HG03460 (cell line): ENCODE measurements at regions not wholly inside any gene's neighbourhood (a gene's known extent, or its start where the extent isn't known, plus 50 kb on each side); places are given as distances from the start of the nearest gene placed in this dataset.

ENCODE experiments used
- ATAC-seq: cut with Tn5 transposase; IDR thresholded peaks from one replicate; pipeline ENCODE4 v1.9.1; 2021; ENCODE audit not compliant: unreplicated experiment

DNA sequence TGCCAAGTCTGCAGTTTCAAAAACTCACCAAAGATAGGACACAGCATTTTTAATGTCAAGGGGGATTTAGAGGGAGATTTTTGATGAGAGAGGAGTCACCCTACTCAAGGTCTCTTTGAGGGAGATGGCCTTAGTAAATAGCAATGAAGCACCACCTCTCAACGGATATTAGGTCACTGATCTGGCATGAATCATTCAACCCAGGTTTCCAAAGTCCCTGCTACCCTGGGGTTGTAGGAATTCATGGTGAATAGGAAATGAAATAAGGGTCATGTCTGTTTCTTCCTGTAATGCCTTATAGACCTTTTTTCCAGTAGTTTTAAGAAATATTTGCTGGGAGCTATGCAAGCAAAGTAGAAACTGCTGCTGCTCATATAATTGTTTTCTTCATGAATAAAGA, 2154.9 kb downstream of the LRRC4C start:
- no peak for ATAC-seq

DNA sequence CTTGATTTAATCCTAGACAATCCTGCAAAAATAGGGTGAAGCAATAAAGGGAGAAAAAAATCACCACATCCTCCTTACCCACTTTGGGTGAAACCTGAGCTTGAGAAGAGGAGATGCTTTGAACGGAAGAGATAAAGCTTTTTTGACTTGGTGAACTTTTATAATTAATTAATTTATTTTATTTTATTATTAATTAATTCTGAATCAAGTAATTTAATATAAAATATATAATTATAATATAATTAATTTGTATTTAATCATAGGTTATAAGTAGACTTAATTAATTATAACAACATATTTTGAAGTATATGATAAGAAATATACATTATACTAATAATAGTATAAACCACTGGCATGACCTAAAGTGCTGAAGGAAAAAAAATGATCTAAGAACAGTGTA, 2164.8 kb downstream of the LRRC4C start:
- ATAC-seq: no peak

DNA sequence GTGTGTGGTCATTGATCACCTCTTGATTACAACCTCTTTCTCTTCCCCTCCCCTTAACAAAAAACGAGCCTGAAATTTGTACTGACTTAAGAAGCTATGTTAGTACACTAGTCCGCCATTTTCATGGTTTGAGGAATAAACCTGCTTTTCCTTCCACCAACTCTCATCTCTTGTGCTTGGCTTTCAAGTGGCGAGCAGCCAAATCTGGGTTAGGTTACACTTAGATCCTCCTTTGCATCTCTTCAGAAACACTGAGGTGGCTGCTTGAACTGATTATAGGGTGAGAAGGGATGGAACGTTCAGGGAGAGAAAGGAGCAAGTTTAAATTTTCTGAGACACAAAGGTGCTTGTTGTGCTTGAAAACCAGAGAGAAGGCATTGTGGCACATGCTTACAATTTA, 2171.4 kb downstream of the LRRC4C start:
- no peak for ATAC-seq

DNA sequence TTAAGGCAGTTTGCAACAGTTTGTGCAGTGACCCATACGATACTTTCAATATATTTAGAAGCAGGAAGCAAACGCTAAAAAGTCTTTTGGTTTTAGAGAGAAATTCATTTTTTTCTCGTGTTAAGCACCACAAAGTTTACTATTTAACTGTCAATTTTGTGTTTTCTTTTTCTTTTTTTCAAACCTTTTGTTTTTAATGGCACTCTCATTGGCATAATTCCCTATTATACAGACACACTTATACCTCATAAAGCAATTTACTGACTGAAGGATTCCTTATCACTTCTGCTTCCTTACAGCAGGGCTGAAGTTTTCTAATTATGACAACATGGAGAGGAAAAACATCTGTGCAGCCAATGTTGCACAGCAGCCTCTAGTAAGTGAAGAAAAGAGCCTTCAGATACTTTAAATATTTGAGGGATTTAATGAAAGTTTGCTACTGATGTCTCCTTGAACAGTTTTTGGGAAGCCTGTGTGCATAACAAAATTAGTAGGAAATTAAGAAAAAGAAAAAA, 2191.2 kb downstream of the LRRC4C start:
- no peak for ATAC-seq

DNA sequence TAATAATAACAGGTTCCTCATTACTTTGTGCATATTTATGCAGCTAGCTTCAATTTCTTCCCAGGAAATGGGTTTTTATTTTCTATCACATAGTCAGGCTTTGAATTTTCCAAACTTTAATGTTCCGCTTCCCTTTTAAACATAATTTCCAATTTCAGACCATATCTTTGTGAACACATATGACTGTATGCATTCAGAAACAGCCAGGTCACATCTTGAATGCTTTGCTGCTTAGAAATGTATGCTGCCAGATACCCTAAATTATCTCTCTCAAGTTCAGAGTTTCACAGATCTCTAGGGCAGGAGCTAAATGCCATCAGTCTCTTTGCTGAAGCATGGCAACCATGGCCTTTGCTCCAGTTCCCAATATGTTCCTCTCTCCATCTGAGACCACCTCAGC, 2203.8 kb downstream of the LRRC4C start:
- ATAC-seq: no peak

DNA sequence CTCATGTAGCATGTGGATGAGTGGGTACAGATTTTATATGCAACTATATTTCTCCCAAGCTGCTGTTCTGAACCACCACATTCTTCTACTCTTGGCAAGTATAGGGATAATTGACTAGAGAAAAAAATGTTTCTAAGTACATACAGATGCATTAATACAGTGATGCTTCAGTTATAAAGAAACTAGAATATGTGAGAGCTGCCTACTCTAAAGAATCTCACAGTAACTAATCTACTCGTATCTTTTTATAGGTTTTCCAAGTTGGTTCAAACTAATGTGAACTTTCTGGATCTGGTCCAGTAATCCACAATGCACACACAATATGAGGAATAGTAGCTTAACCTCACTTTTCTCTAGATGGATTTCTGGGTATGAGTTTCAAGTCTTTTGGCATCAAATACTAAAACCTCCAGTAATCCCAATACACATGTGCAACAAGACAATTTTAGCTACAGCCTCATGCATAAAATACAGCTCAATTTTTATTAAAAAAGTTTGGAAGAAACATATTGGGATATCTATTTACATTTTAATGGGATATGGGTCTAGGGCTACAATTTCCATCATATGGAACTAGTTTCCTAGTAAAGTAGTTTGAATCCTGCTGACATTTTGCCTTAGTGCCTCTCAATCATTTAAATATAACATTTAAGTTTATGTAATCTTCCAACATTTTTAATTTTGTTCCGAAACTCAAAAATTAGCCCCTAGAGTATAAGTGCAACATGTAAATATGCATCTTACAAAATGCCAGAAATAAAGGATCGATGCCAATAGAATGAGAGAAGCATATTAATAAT, 2209.7 kb downstream of the LRRC4C start:
- no peak for ATAC-seq

DNA sequence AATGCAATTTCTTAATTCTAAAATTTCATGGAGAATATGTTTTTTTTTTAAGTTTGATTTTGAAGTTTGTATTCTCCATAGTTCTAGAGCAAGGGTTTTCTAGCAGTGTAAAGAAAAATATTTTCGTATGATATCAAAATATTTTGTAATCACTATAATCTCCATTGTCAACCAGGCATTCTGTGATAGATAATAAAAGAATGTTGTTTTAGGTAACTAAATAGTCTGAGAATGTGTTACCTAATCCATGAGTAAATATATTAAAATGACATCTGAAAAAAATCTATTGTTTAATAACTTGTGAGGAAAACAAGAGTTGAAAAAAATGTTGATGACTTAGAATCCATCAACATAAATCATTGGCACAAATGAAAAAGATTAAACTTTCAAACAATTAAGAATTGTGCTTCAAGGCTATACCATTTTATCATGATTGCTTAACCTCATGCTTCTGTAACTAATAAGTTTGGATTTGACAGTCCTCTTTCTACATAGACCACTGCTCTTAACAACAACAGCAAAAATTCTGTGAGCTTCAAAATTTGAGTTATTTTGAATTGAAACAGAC, 2211.8 kb downstream of the LRRC4C start:
- no peak for ATAC-seq

DNA sequence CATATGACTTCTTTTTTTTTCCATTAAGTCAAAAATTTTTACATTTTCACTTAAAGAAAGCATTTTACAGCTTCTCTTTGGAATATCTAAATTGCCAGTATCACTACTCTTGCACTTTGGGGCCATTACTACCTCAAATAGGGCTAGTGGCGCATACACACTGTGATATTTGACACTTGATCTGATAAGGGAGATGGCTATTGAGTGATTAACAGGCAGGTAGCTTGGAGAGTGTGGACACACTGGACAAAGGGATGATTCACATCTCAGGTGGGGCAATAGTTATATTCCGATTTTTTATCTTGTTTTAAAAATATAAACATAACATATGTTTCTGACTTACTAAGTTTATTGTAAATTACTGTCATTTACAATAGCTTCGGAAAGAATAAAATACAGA, 2219.9 kb downstream of the LRRC4C start:
- no peak for ATAC-seq

DNA sequence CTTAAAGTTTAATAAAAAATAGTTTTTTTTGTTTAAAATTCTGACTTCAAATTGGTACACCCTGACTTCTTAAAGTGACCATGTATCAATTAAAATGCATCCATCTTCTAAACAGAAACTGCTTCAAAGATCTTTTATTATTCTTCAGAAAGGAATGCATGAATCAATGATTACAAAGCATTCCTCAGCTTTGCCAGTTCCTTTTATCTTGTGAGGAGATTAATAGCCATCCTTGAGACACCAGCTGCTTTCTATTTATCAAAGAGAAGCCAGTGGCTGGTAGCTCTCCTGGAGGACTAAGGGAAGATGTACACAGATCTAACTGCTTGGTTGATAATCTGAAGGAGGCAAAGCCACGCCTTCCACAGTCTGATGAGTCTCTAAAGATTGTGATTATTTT, 2222.5 kb downstream of the LRRC4C start:
- no peak for ATAC-seq

DNA sequence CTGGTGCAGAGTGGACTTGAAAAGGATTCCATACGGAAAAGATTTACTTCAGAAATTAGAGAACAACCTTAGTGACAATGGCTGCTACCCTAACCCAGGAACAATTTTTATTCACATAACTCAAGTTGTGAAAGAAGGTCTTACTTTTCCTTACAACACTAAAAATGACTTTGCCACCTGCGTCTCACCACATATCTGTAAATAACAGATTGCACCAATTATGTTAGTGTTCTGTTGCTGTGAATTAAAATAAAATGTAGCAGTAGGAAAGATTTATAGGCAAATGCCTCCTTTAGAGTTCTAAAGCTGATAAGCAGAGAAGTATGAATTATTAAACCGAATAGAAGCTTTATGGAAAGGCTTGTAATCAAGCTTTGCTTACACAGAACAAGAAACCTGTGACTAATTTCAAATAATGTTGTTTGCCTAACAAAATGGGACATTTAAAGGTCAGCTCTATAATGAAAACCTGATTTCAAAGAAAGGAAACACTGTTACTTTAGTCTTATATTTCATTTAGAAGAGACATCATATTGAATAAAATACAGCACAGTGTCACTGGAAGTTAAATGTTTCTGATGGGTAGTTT, 2237.8 kb downstream of the LRRC4C start:
- ATAC-seq: no peak

DNA sequence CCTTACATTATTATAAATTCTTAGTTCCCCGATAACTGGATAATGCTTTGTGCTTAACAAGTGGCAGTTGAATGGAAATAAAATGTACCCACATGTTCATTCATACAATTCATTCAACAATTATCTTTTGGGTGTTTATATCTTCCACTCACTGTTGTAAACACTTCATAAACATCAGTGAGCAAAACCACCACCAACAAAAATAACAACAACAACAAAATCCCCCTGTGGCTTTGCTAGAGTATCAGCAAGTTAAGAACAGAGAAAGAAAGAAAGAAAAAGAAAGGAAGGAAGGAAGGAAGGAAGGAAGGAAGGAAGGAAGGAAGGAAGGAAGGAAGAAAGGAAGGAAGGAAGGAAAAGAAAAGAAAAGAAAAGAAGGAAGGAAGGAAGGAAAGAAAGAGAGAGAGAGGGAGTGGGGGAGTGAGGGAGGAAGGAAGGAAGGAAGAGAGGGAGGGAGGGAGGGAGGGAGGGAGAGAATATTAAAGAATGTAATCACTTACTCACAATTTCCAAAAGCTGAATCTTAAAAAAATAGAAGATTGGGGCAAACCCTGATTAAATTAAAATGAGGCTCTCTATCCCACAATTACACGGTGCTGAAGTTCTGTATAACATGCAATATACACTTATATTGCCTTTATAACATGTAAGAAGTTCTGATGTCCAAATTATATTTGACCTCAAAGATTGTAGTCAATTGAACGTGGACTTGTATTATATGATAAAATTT, 2238.8 kb downstream of the LRRC4C start:
- no peak for ATAC-seq

DNA sequence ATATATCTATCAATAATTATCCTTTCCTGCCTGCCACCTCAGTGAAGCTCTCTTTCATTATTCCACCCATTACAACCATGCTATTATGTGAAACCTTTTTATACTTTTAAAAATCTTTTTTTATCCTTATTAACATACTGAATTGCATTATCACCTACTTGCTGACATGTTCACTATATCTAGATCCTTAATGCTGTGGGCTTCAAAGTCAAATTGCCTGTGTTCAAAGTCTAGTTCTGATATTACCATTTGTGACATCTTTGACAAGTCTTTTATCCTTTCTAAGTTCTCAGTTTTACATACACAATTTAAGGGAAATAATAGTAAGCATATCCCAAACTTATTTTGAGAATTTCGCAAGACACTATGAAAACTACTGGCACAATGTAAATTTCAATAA, 2239.4 kb downstream of the LRRC4C start:
- no peak for ATAC-seq

DNA sequence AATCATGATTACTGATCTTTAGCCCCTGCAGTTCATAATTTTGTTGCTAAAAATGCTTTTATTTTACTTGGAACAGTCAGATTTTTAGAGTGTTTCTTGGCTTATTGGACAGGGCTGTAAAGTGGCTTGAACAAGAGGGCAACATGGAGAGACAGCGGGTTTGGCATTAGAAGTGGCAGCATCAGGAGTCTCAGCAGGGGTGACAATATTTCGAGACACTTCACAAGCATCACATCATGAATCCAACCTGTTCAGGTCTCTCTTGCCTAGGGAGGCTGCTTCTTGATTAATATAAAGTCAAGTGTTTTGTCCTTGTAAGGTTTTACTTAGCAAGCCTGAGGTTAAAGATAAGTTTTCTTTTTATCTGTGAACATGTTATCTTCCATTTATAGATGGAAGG, 2249.5 kb downstream of the LRRC4C start:
- no peak for ATAC-seq

DNA sequence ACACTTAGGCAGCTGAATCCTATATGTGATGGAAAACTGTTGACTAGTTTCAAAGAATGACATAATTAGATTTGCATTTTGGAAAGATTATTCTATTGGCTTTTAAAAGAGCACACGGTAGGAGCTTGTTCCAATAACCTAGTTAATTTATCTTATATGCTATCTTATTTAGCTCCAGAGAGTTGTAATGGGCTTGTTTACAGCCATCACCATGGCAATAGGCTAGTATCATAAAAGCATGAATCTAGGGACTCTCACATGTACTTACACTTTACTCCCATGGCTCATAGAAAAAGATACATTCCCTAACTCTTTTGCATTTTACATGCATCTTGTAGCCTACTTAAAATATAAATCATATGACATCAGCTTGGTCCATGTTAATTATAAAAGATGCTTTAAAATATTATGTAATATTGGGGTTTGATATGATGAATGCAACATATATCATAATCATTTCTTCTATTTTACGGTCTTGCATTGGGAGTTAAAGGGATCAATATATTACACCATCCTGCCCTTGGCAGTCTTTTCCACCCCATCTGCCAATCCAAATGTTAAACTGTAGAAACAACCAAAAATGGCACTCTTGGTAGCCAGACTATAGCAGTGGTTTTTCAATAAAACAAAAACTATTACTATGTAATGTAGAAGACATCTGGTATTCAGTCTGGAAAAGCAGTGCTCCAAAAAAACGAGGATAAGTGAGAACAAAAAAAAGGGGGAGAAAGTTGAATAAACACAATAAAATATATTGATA, 2254.0 kb downstream of the LRRC4C start:
- no peak for ATAC-seq

DNA sequence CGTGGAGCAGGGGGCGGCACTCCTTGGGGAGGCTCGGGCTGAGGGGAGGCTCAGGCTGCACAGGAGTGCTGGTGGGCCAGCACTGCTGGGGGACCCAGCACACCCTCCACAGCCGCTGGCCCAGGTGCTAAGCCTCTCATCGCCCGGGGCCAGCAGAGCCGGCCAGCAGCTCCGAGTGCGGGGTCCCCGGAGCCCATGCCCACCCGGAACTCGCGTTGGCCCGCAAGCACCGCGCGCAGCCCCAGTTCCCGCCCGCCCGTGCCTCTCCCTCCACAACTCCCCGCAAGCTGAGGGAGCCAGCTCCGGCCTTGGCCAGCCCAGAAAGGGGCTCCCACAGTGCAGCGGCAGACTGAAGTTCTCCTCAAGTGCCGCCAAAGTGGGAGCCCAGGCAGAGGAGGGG, 2266.8 kb downstream of the LRRC4C start:
- ATAC-seq: no peak

DNA sequence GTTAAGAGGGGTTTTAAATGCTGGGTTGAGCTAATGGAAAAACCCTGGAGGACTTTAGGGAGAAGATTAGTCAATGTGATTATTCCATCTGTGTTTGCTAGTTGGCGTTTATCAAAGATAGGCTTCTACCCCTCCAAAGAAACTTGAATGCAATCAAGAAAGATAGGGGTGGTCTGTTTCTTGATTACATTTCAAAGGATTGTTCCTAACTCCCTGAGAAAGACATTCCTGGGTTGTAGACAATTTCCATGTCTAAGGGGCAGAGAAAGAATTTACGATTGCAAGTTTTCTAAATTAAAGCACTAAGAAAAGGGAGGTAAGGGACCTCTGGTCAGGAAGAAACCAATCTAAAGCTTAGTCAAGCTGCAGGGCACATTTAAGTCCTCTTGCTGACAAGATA, 2268.7 kb downstream of the LRRC4C start:
- no peak for ATAC-seq

DNA sequence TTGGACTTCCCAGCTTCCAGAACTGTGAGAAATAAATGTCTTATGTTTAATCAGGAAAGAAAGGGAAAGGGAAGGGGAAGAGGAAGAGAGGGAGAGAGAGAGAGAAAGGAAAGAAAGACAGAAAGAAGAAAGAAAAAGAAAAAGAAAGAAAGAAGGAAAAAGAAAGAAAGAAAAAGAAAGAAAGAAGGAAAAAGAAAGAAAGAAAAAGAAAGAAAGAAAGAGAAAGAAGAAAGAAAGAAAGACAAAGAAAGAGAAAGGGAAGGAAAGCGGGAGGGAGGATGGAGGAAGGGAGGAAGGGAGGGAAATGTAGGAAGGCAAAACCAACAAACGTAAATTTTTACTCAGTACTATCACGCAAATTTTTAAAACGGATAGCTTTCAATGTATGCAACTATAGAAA, 2281.8 kb downstream of the LRRC4C start:
- no peak for ATAC-seq

DNA sequence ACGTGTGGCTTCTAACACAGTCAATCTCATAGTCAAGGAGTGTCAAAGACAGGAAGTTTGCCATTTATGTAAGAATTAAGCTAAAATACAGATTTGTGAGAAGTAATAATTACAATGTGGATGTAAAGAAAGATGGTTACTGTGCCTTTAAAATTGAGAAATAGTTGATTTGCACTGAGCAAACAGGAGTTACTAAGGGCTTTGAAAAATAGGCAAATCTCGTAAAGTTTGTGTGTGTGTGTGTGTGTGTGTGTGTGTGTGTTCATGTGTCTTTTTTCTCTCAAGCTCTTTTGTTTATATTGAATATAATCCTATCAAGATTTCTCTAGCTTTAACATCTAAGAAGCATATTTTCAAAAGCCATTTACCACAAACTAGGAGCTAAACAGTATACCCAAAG, 2284.5 kb downstream of the LRRC4C start:
- no peak for ATAC-seq

DNA sequence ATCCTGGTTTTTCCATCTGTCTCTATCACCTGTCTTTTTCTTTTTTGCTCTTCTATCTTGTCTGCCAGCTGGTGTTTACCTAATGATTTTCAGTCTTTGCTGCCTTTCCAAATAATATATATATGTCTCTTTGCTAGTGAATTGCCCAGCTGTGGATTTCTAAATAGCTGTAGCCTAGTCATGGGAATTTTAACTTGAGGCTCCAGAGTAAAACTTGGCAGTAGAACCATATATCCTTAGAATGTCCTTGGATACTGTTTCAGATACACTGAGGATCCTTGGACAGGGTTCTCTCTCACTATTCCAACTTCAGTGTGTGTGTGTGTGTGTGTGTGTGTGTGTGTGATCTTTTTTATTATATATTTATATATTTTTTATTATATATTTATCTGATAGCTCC, 2285.3 kb downstream of the LRRC4C start:
- ATAC-seq: no peak

DNA sequence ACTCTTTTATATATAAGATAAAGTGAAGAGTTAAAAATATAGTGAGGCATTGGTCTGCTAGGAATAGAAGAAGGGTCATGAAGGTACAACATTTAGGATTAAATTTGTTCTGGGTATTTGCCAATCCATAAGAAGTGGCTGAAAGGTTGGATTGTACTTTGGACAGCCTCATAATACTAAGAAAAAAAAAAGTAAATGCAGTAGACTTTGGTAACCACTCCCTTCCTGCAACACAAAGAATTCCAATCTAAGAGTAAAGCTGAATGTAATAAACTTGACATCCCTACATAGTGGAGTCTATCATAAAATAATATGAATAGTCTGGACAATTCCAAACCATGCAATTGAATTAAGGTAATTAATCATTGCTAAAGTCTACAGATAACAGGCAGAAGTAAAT, 2294.4 kb downstream of the LRRC4C start:
- no peak for ATAC-seq

DNA sequence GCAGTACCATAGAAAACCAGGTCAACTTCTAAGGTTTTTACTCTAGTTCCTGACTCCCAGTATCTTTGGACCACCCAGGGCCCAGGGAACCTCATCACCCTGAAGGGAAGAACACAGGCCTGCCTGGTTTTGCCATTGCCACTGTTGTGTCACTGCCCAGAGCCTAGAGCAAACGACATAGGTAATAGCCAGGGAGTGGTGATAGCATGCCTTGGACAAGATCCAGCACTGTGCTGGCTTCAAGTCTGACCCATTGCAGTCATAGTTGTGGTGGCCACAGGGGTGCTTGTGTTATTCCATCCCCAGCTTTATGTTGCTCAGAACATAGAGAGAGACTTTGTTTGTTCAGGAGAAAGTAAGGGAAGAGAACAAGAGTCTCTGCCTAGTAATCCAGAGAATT, 2310.2 kb downstream of the LRRC4C start:
- ATAC-seq: no peak
